ENCODE measurements at regions not wholly inside any gene's neighbourhood (a gene's known extent, or its start where the extent isn't known, plus 50 kb on each side); places are given as distances from the start of the nearest gene placed in this dataset.

DNA sequence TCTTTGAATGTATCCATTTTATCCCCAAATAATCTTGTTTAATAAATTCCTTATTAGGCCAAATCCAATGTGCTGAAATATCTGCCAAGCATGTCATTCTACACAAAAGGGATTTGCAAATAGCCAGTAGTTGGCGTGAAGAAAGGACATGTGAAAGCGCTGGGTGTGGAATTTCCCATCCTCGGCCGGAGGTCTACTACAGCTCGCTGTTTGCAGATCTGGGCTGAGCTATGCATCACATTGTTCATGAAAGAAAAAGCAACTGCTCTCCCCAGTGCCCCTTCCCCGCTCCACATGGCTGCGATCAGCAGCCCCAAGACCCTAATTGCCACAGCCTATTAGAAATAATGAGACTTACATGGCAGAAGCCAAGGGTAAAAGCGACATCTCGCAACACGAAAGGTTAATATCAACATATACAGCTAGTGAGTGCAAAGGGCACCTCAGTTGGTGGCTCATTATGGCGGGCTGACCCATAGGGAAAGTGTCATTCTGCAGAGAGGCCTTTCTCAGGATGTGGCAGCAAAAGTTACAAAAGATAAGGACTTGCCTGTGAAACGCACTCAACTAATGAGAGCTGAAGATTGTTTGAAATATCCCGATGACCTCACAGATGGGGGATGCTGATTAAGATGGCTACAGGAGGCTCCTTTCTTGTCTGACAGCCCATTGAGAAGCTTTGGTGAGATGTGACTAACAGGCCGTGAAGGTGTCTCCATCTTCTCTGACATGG, 126.9 kb upstream of the CYP1B1 start:
- no peaks in the 10 kb centered on the region for H3K36me3 ChIP-seq (ENCODE audit: insufficient read depth, low read length)
- no peak overlapping the region for H3K4me3 ChIP-seq (ENCODE audit: low read length, poor library complexity, severe bottlenecking)
- H3K79me2 ChIP-seq (ENCODE audit: insufficient read depth, low read length): no peaks in the 10 kb centered on the region
- H3K27me3 ChIP-seq (ENCODE audit: insufficient read depth, low read length, poor library complexity, severe bottlenecking): peaks cover 5% of the 10 kb centered on the region
- no peak overlapping the region for H3K4me2 ChIP-seq (ENCODE audit: low read depth, low read length, poor library complexity, severe bottlenecking)
- H3F3A ChIP-seq (ENCODE audit: low read depth): no peaks in the 10 kb centered on the region
- H2AFZ ChIP-seq (ENCODE audit: low read length): no peak overlapping the region
- H3K9ac ChIP-seq (ENCODE audit: low read depth, low read length, poor library complexity, severe bottlenecking): no peak overlapping the region
- H4K20me1 ChIP-seq (ENCODE audit: insufficient read depth, low read length, poor library complexity, severe bottlenecking): no peaks in the 10 kb centered on the region
- no peak for TF ChIP-seq EZH2phosphoT487 (IDR thresholded peaks at IDR 0.05; ENCODE audit: borderline replicate concordance)
- TF ChIP-seq, protein P1, sequence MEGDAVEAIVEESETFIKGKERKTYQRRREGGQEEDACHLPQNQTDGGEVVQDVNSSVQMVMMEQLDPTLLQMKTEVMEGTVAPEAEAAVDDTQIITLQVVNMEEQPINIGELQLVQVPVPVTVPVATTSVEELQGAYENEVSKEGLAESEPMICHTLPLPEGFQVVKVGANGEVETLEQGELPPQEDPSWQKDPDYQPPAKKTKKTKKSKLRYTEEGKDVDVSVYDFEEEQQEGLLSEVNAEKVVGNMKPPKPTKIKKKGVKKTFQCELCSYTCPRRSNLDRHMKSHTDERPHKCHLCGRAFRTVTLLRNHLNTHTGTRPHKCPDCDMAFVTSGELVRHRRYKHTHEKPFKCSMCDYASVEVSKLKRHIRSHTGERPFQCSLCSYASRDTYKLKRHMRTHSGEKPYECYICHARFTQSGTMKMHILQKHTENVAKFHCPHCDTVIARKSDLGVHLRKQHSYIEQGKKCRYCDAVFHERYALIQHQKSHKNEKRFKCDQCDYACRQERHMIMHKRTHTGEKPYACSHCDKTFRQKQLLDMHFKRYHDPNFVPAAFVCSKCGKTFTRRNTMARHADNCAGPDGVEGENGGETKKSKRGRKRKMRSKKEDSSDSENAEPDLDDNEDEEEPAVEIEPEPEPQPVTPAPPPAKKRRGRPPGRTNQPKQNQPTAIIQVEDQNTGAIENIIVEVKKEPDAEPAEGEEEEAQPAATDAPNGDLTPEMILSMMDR (conservative IDR thresholded peaks at IDR 0.05; ENCODE audit: low read length): no peak
- no peaks in the 10 kb centered on the region for H3K4me1 ChIP-seq (ENCODE audit: insufficient read depth, low read length, poor library complexity, severe bottlenecking)
- no peaks in the 10 kb centered on the region for H3K9me2 ChIP-seq (replicated peaks; ENCODE audit: low read depth, low read length)
- H3K9me3 ChIP-seq (ENCODE audit: insufficient read depth, low read depth, low read length): no peaks in the 10 kb centered on the region

DNA sequence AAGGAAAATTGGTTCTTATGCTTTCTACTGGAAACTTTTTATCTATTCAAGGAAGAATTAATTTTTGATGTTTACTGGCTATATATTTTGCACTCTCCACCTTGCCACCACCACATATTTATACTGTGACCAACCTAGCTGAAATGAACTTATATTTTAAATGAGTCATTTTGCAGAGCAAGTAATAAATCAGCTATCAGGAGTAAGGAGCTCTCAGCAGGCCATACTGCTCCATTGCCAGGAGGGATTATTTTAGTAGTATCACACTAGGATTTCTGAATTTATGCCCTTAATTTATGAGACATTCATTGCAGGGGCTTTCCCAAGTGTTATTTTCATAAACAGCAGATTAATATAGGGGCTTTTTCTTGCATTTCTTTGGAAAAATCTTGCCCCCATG, 125.8 kb upstream of the CYP1B1 start:
- TF ChIP-seq, protein P1 (conservative IDR thresholded peaks at IDR 0.05; ENCODE audit: low read length): no peak
- no peak for TF ChIP-seq EZH2phosphoT487 (IDR thresholded peaks at IDR 0.05; ENCODE audit: borderline replicate concordance)
- Histone ChIP-seq H2AFZ (ENCODE audit: low read length) (no peak overlapping the region), H3K79me2 (ENCODE audit: insufficient read depth, low read length) (no peaks in the 10 kb centered on the region), H3K4me2 (ENCODE audit: low read depth, low read length, poor library complexity, severe bottlenecking) (no peak overlapping the region), H3K4me3 (ENCODE audit: low read length, poor library complexity, severe bottlenecking) (no peak overlapping the region), H3K4me1 (ENCODE audit: insufficient read depth, low read length, poor library complexity, severe bottlenecking) (no peaks in the 10 kb centered on the region), H3K9me2 (replicated peaks; ENCODE audit: low read depth, low read length) (no peaks in the 10 kb centered on the region), H4K20me1 (ENCODE audit: insufficient read depth, low read length, poor library complexity, severe bottlenecking) (no peaks in the 10 kb centered on the region), H3K36me3 (ENCODE audit: insufficient read depth, low read length) (no peaks in the 10 kb centered on the region), H3K9ac (ENCODE audit: low read depth, low read length, poor library complexity, severe bottlenecking) (no peak overlapping the region), H3F3A (ENCODE audit: low read depth) (no peaks in the 10 kb centered on the region), H3K27me3 (ENCODE audit: insufficient read depth, low read length, poor library complexity, severe bottlenecking) (peaks cover 5% of the 10 kb centered on the region), H3K9me3 (ENCODE audit: insufficient read depth, low read depth, low read length) (no peaks in the 10 kb centered on the region)

DNA sequence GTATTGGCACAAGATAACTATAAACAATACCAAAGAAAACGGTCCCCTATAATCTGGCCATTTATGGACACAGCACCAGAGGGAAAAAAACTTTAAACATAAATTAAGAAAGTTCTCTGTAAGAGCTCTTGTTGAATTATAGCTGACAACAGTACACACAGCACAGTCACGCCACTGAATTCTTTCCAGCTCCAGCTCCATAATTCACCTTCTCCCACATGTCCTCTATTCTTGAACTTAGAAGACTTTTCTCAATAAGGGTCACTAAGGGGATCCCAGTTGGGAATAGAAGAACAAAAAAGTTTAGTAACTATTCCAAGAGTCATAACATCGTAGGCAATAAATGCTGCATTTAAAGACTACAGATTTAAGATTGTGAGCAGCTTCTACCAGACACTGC, 124.6 kb upstream of the CYP1B1 start:
- no peaks in the 10 kb centered on the region for H4K20me1 ChIP-seq (ENCODE audit: insufficient read depth, low read length, poor library complexity, severe bottlenecking)
- H3K4me3 ChIP-seq (ENCODE audit: low read length, poor library complexity, severe bottlenecking): no peak overlapping the region
- no peaks in the 10 kb centered on the region for H3K4me1 ChIP-seq (ENCODE audit: insufficient read depth, low read length, poor library complexity, severe bottlenecking)
- no peaks in the 10 kb centered on the region for H3F3A ChIP-seq (ENCODE audit: low read depth)
- no peak overlapping the region for H3K4me2 ChIP-seq (ENCODE audit: low read depth, low read length, poor library complexity, severe bottlenecking)
- TF ChIP-seq, protein P1 (conservative IDR thresholded peaks at IDR 0.05; ENCODE audit: low read length): no peak
- TF ChIP-seq EZH2phosphoT487 (IDR thresholded peaks at IDR 0.05; ENCODE audit: borderline replicate concordance): no peak
- H3K9me2 ChIP-seq (replicated peaks; ENCODE audit: low read depth, low read length): no peaks in the 10 kb centered on the region
- no peaks in the 10 kb centered on the region for H3K79me2 ChIP-seq (ENCODE audit: insufficient read depth, low read length)
- no peak overlapping the region for H2AFZ ChIP-seq (ENCODE audit: low read length)
- H3K27me3 ChIP-seq (ENCODE audit: insufficient read depth, low read length, poor library complexity, severe bottlenecking): peaks cover 5% of the 10 kb centered on the region
- no peak overlapping the region for H3K9ac ChIP-seq (ENCODE audit: low read depth, low read length, poor library complexity, severe bottlenecking)
- H3K36me3 ChIP-seq (ENCODE audit: insufficient read depth, low read length): no peaks in the 10 kb centered on the region
- no peaks in the 10 kb centered on the region for H3K9me3 ChIP-seq (ENCODE audit: insufficient read depth, low read depth, low read length)

All from Loucy (cell line).